NCI-H2081 (cell line): ENCODE measurements at regions not wholly inside any gene's neighbourhood (a gene's known extent, or its start where the extent isn't known, plus 50 kb on each side); places are given as distances from the start of the nearest gene placed in this dataset.
A peak's percentile ranks its signal among the peaks of the same experiment; 100 is the strongest.

Experiments used
- DNase-seq, 2 experiments: peaks; one replicate each; lab custom pipeline; 2025; lab: John Stamatoyannopoulos, UW

- no peak for DNase-seq
These were observed 55.5 kb downstream of the DRD1 start for GRCh38 chr5:175388531-175388930.

GRCh38 chr5:175387144-175387543, 56.8 kb downstream of the DRD1 start:
- no peak for DNase-seq

GRCh38 chr5:175386526-175386925, 57.5 kb downstream of the DRD1 start:
- no peak for DNase-seq

GRCh38 chr5:175385691-175386362, 58.2 kb downstream of the DRD1 start:
- DNase-seq: peak; percentile 86 to 94

GRCh38 chr5:175384724-175385552, 59.0 kb downstream of the DRD1 start:
- no peak for DNase-seq

- peak in 1 of 2 experiments; percentile 19 for DNase-seq
These were observed 60.6 kb downstream of the DRD1 start for GRCh38 chr5:175383350-175383749.

- no peak for DNase-seq
These were observed 61.8 kb downstream of the DRD1 start for GRCh38 chr5:175382171-175382570.

- no peak for DNase-seq
These were observed 62.9 kb downstream of the DRD1 start for GRCh38 chr5:175381130-175381529.

GRCh38 chr5:175380701-175381100, 63.3 kb downstream of the DRD1 start:
- DNase-seq: no peak

GRCh38 chr5:175379867-175380266, 64.1 kb downstream of the DRD1 start:
- no peak for DNase-seq

GRCh38 chr5:175378444-175379028, 65.4 kb downstream of the DRD1 start:
- no peak for DNase-seq

- no peak for DNase-seq
These were observed 66.2 kb downstream of the DRD1 start for GRCh38 chr5:175377816-175378215.

GRCh38 chr5:175374166-175374875, 69.7 kb downstream of the DRD1 start:
- no peak for DNase-seq

- DNase-seq: no peak
These were observed 78.1 kb downstream of the DRD1 start for GRCh38 chr5:175365866-175366265.

GRCh38 chr5:175363300-175363699, 80.7 kb downstream of the DRD1 start:
- DNase-seq: no peak

- no peak for DNase-seq
These were observed 86.0 kb downstream of the DRD1 start for GRCh38 chr5:175357995-175358394.

GRCh38 chr5:175356428-175356827, 87.6 kb downstream of the DRD1 start:
- no peak for DNase-seq

GRCh38 chr5:175354964-175355363, 89.0 kb downstream of the DRD1 start:
- no peak for DNase-seq

- no peak for DNase-seq
These were observed 90.1 kb downstream of the DRD1 start for GRCh38 chr5:175353926-175354325.

- DNase-seq: no peak
These were observed 91.9 kb downstream of the DRD1 start for GRCh38 chr5:175351897-175352590.

GRCh38 chr5:175351126-175351525, 92.9 kb downstream of the DRD1 start:
- DNase-seq: no peak

GRCh38 chr5:175347931-175348330, 96.1 kb downstream of the DRD1 start:
- no peak for DNase-seq
